HEK293T (cell line): ENCODE measurements at regions not wholly inside any gene's neighbourhood (a gene's known extent, or its start where the extent isn't known, plus 50 kb on each side); places are given as distances from the start of the nearest gene placed in this dataset.

Experiments
- CTCF ChIA-PET: fragments of 350-600 bp; formaldehyde crosslinking; extraction: SDS; loops from one replicate; lab custom pipeline; 2021; ENCODE audit warnings: antibody characterized with exemption, inconsistent platforms; lab: Yijun Ruan, JAX
- POLR2A ChIA-PET: fragments of 350-600 bp; formaldehyde crosslinking; extraction: SDS; loops from one replicate; lab custom pipeline; 2020; ENCODE audit warnings: antibody characterized with exemption, inconsistent platforms; lab: Yijun Ruan, JAX
- DNase-seq: peaks from one replicate; pipeline ENCODE4 v3.0.0; 2012; ENCODE audit warnings: mixed read lengths; ENCODE audit errors: extremely low spot score
- ARNT ChIP-seq: fragments of 450-650 bp; IDR thresholded peaks from 2 replicates; pipeline ENCODE4 v1.6.1; 2017; ENCODE audit warnings: mild to moderate bottlenecking
- BHLHE40 ChIP-seq: fragments of 450-650 bp; IDR thresholded peaks from 2 replicates; pipeline ENCODE4 v1.6.1; 2016; ENCODE audit warnings: mild to moderate bottlenecking, moderate library complexity, borderline replicate concordance
- CTBP1 ChIP-seq: fragments of 450-650 bp; IDR thresholded peaks from 2 replicates; pipeline ENCODE4 v1.6.1; 2016; ENCODE audit warnings: borderline replicate concordance
- ELF4 ChIP-seq: fragments of 450-650 bp; IDR thresholded peaks from 2 replicates; pipeline ENCODE4 v1.6.1; 2017; ENCODE audit warnings: antibody characterized with exemption
- FOXA1 ChIP-seq: fragments of 450-650 bp; IDR thresholded peaks from 2 replicates; pipeline ENCODE4 v1.6.1; 2016; ENCODE audit warnings: mild to moderate bottlenecking
- FOXK2 ChIP-seq: fragments of 450-650 bp; IDR thresholded peaks from 2 replicates; pipeline ENCODE4 v1.6.1; 2016; ENCODE audit warnings: mild to moderate bottlenecking
- FOXM1 ChIP-seq: fragments of 450-650 bp; IDR thresholded peaks from 2 replicates; pipeline ENCODE4 v1.6.1; 2017; ENCODE audit warnings: mild to moderate bottlenecking, borderline replicate concordance
- HDGF ChIP-seq: fragments of 450-650 bp; IDR thresholded peaks from 2 replicates; pipeline ENCODE4 v1.6.1; 2017; ENCODE audit warnings: antibody characterized with exemption, borderline replicate concordance
- L3MBTL2 ChIP-seq: fragments of 450-650 bp; conservative IDR thresholded peaks from 2 replicates; pipeline ENCODE4 v1.6.1; 2016; ENCODE audit warnings: mild to moderate bottlenecking
- LEF1 ChIP-seq: fragments of 450-650 bp; IDR thresholded peaks from 2 replicates; pipeline ENCODE4 v1.6.1; 2017; ENCODE audit warnings: mild to moderate bottlenecking, borderline replicate concordance
- NFRKB ChIP-seq: fragments of 450-650 bp; IDR thresholded peaks from 2 replicates; pipeline ENCODE4 v1.6.1; 2016; ENCODE audit warnings: mild to moderate bottlenecking, moderate library complexity
- SP1 ChIP-seq: fragments of 450-650 bp; IDR thresholded peaks from 2 replicates; pipeline ENCODE4 v1.6.1; 2017
- SUZ12 ChIP-seq: fragments of 450-650 bp; IDR thresholded peaks from 2 replicates; pipeline ENCODE4 v1.6.1; 2016; ENCODE audit warnings: mild to moderate bottlenecking
- TARDBP ChIP-seq: fragments of 450-650 bp; IDR thresholded peaks from 2 replicates; pipeline ENCODE4 v1.6.1; 2016
- ZNF384 ChIP-seq: fragments of 450-650 bp; IDR thresholded peaks from 2 replicates; pipeline ENCODE4 v1.6.1; 2016
- TF ChIP-seq, protein P1 (sequence below): fragments of 450-650 bp; IDR thresholded peaks from 2 replicates; pipeline ENCODE4 v1.6.1; 2016

DNA sequence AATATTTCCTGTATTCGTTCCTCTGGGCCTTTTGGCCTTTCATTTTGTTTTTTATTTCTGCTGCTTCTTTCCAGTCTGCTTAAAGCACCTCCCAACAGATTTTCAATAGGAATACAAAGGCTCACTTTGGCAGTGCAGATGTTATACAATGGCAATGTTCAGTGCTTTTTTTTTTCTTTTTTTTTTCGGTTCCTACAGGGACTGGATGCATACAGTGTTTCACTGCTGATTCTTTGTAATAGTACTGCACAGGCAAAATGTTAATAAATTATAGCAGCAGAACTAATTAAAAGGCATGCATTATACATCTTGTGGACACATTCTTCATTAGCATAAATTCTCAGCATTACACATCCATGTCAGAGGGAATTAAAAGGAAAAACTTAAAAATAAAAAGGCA is 356.6 kb upstream of the C9orf72 start:
- no peak for TF ChIP-seq SUZ12
- no peak for TF ChIP-seq FOXM1
- TF ChIP-seq ELF4 = no peak
- TF ChIP-seq, protein P1, sequence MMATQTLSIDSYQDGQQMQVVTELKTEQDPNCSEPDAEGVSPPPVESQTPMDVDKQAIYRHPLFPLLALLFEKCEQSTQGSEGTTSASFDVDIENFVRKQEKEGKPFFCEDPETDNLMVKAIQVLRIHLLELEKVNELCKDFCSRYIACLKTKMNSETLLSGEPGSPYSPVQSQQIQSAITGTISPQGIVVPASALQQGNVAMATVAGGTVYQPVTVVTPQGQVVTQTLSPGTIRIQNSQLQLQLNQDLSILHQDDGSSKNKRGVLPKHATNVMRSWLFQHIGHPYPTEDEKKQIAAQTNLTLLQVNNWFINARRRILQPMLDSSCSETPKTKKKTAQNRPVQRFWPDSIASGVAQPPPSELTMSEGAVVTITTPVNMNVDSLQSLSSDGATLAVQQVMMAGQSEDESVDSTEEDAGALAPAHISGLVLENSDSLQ = no peak
- TF ChIP-seq HDGF = no peak
- no peak for TF ChIP-seq L3MBTL2
- DNase-seq = no peak
- ChIA-PET POLR2A (no interaction called here), CTCF (no interaction called here)

DNA sequence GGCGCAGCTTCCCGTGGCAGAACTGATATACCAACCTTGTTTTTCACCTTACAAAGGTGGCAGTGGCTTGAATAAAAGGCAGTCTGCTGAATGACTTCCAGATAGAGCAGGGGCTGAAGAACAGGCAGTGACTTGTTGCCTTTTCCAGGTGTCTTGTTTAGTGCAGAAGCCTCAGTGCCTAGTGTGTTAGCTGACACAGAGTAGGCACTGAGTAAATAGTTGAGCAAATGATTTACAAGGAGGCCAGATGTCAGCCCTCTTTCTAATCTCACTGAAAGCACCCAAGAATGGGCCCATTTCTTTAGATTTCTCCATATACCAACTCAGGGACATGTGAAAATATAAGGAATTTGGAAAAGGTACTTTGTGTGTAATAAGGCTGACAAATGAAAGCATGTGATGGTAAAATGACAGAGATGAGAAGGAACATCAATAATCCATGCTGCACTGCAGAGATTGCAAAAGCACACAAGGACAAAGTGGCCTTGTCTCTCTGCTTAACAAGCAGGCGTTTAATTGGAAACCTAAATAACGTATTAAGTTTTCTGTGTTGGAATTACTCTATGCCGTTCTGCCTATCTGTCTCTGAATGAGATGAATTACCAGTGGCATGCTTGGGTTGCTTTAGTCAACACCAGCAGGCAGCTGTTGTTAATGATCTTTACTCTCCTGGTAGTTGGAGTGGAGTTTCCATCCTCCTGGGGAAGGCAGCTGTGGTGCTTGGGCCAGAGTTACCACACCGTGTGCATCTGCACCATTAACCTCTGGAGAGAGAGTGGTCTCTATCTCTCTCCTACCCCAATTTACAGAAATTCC is 360.1 kb upstream of the C9orf72 start:
- ChIA-PET POLR2A (no interaction called here), CTCF (no interaction called here)
- TF ChIP-seq LEF1 = no peak
- no peak for TF ChIP-seq SP1
- TF ChIP-seq BHLHE40 = no peak
- no peak for TF ChIP-seq FOXA1
- no peak for TF ChIP-seq L3MBTL2
- TF ChIP-seq ARNT = no peak
- no peak for DNase-seq

DNA sequence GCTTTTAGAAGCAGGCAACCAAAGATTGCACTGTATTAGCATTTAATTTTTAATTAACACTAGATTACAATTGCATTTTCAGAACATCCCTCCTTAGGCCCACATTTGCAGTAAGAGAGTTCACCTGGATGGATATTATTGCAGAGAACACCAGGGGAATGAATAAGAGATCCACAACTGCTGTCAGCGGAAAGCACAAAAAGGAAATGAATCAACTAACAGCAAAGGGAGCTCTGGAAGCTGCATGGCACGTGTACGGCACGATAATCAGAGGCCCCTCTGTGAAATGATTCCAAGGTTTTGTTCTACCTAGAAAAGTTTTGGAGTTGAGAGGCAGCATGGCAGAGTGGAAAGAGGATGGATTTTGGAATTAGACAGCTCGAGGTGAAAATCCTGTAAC is 361.2 kb upstream of the C9orf72 start:
- CTCF ChIA-PET = no interaction called here
- no peak for DNase-seq

DNA sequence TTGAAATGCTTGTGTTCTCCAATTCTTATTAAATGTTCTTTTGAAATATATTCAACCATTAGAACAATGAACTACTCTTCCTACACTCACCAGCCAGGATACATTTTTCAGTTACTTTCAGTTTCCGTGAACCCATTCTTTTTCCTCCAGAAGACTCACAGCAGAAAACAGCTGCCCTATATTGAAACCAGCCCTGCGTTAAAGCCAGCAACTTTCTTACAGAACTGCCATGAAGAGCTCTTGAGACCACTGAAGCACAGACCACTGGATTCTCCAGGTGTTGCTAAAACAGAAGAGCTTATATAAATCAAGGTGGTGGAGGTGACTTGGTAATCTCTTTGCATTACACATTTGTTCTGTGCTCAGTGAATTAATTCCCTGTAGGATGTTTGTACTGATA is 365.9 kb upstream of the C9orf72 start:
- DNase-seq = no peak
- TF ChIP-seq FOXA1 (no peak), FOXM1 (no peak), LEF1 (no peak), CTBP1 (no peak), ELF4 (no peak), HDGF (no peak), FOXK2 (no peak), TARDBP (no peak), BHLHE40 (no peak), ARNT (no peak), ZNF384 (no peak), SP1 (no peak), NFRKB (no peak), SUZ12 (no peak), L3MBTL2 (no peak)
- TF ChIP-seq, protein P1 = no peak
- POLR2A ChIA-PET = no interaction called here
- CTCF ChIA-PET = no interaction called here

More for the DNA sequence above, 361.2 kb upstream of the C9orf72 start:
- POLR2A ChIA-PET = no interaction called here
- TF ChIP-seq CTBP1 (no peak), ZNF384 (no peak), FOXA1 (no peak), L3MBTL2 (no peak), TARDBP (no peak), NFRKB (no peak), HDGF (no peak), SUZ12 (no peak), LEF1 (no peak), ELF4 (no peak), BHLHE40 (no peak), ARNT (no peak), SP1 (no peak), FOXK2 (no peak)
- TF ChIP-seq, protein P1 = no peak

DNA sequence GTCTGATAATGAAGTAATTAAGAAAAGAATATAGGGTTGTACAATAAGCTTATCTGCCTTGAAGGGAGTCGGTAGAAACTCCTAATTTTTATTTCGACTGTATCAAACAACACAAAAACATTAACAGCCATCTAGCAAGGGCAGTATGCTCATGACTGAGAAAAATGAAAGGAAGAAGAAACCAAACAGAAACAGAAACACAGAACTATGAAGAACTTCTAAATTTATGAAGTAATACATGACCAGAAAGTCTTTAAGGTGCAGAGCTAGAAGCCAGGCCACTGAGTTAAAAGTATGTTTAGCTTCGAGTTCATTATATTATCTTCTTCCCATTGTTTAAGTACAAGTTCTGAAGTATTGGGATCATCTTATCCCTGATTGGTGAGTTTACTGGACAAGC is 367.3 kb upstream of the C9orf72 start:
- DNase-seq = no peak
- no peak for TF ChIP-seq L3MBTL2
- no peak for TF ChIP-seq FOXM1
- TF ChIP-seq, protein P1 = no peak
- TF ChIP-seq HDGF = no peak
- no peak for TF ChIP-seq SP1
- TF ChIP-seq NFRKB = no peak
- no peak for TF ChIP-seq ELF4
- no peak for TF ChIP-seq BHLHE40
- no peak for TF ChIP-seq LEF1
- POLR2A ChIA-PET = no interaction called here
- CTCF ChIA-PET = no interaction called here

DNA sequence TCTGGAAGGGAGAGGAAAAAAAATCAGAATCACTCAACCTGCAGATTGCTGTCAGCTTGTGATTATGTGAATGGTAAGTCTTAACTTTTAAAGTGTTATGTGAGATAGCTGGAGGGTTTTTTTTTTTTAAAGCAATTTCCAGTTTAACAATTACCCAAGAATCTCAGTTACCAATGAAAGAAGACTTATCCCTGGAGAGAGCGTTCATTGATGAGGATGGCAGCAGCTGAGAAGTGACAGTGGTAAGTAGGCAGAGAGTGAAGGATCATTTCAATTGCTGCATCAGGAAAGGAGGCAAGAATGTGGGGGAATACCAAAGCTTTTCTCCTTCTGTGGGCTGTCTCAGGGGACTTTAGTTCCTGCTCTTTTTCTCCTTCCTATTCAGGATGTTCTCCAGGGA is 370.2 kb upstream of the C9orf72 start:
- CTCF ChIA-PET = no interaction called here
- POLR2A ChIA-PET = no interaction called here
- DNase-seq = no peak
- TF ChIP-seq NFRKB (no peak), FOXA1 (no peak), ARNT (no peak), BHLHE40 (no peak), FOXK2 (no peak)
